ENCODE measurements at regions not wholly inside any gene's neighbourhood (a gene's known extent, or its start where the extent isn't known, plus 50 kb on each side); places are given as distances from the start of the nearest gene placed in this dataset.

GRCh38 chr7:18250133-18250532 is 222.5 kb upstream of the PRPS1L1 start:
- intact Hi-C loops (cut with micrococcal nuclease), result no loop called here
- no peaks in the 10 kb centered on the region for H4K20me1 ChIP-seq (ENCODE audit: low read length)
- ChIA-PET POLR2A (ENCODE audit: unreplicated experiment) (no interaction called here), CTCF (no interaction called here)
- no peaks in the 10 kb centered on the region for H3K9me3 ChIP-seq (ENCODE audit: low read length)
- no peaks in the 10 kb centered on the region for H3F3A ChIP-seq (ENCODE audit: low read length, unreplicated experiment)
- no peaks in the 10 kb centered on the region for H3K36me3 ChIP-seq (ENCODE audit: low read depth, low read length)
- no peak overlapping the region for H2AFZ ChIP-seq (ENCODE audit: low read length)
- H3K79me2 ChIP-seq (ENCODE audit: low read length), result no peaks in the 10 kb centered on the region
- no peak overlapping the region for H3K27ac ChIP-seq (ENCODE audit: low read length)
- H3K27me3 ChIP-seq (ENCODE audit: low read length), result no peaks in the 10 kb centered on the region
- H3K4me1 ChIP-seq (ENCODE audit: insufficient read depth, low read length), result no peaks in the 10 kb centered on the region
- no peak for ATAC-seq
- H3K4me3 ChIP-seq (ENCODE audit: low read length), result no peak overlapping the region
- no peak overlapping the region for H3K4me2 ChIP-seq (ENCODE audit: low read length)
- no peaks in the 10 kb centered on the region for H3K9me2 ChIP-seq (replicated peaks; ENCODE audit: low read length)
- DNase-seq, result no peak
- BruUV-seq (replicated peaks), result no TSS peak
- TF ChIP-seq EZH2 (IDR thresholded peaks at IDR 0.05; ENCODE audit: low read length, unreplicated experiment) (no peak), EZH2phosphoT487 (IDR thresholded peaks at IDR 0.05; ENCODE audit: borderline replicate concordance, low read length) (no peak), CTCF (conservative IDR thresholded peaks at IDR 0.05; ENCODE audit: low read depth, low read length) (no peak)
- no peak overlapping the region for H3K9ac ChIP-seq (ENCODE audit: low read length)

- Histone ChIP-seq H4K20me1 (ENCODE audit: low read length) (no peaks in the 10 kb centered on the region), H3K4me3 (ENCODE audit: low read length) (no peak overlapping the region), H3F3A (ENCODE audit: low read length, unreplicated experiment) (no peaks in the 10 kb centered on the region), H3K79me2 (ENCODE audit: low read length) (no peaks in the 10 kb centered on the region), H2AFZ (ENCODE audit: low read length) (no peak overlapping the region), H3K4me2 (ENCODE audit: low read length) (no peak overlapping the region), H3K9ac (ENCODE audit: low read length) (no peak overlapping the region), H3K27me3 (ENCODE audit: low read length) (no peaks in the 10 kb centered on the region), H3K36me3 (ENCODE audit: low read depth, low read length) (0 out of 2 replicates have a peak, but pooled peaks cover 5% of the 10 kb centered on the region), H3K9me3 (ENCODE audit: low read length) (peaks cover 10% of the 10 kb centered on the region), H3K4me1 (ENCODE audit: insufficient read depth, low read length) (peaks cover 10% of the 10 kb centered on the region), H3K27ac (ENCODE audit: low read length) (no peak overlapping the region), H3K9me2 (replicated peaks; ENCODE audit: low read length) (no peaks in the 10 kb centered on the region)
- BruUV-seq (replicated peaks), result no TSS peak
- POLR2A ChIA-PET (ENCODE audit: unreplicated experiment), result interaction anchor here (0.8 kb wide), 1 partner anchor 81 kb away, joined by 17 read pairs; no protein-coding TSS in a partner anchor
- peak; percentile 65 for DNase-seq
- CTCF ChIA-PET, result no interaction called here
- intact Hi-C loops (cut with micrococcal nuclease), result no loop called here
- ATAC-seq, result peak; percentile 100
- TF ChIP-seq CTCF (conservative IDR thresholded peaks at IDR 0.05; ENCODE audit: low read depth, low read length) (no peak), EZH2phosphoT487 (IDR thresholded peaks at IDR 0.05; ENCODE audit: borderline replicate concordance, low read length) (no peak), EZH2 (IDR thresholded peaks at IDR 0.05; ENCODE audit: low read length, unreplicated experiment) (no peak)
These were observed 230.1 kb upstream of the PRPS1L1 start for GRCh38 chr7:18257711-18258110.

GRCh38 chr7:18262058-18262457 is 233.5 kb upstream of the HDAC9 start:
- intact Hi-C loops (cut with micrococcal nuclease), result no loop called here
- Histone ChIP-seq H3K27ac (ENCODE audit: low read length) (no peak overlapping the region), H3K79me2 (ENCODE audit: low read length) (no peaks in the 10 kb centered on the region), H3K4me3 (ENCODE audit: low read length) (no peak overlapping the region), H3K4me2 (ENCODE audit: low read length) (no peak overlapping the region), H3K9ac (ENCODE audit: low read length) (no peak overlapping the region), H3K9me3 (ENCODE audit: low read length) (peaks cover 10% of the 10 kb centered on the region), H3K9me2 (replicated peaks; ENCODE audit: low read length) (no peaks in the 10 kb centered on the region), H3K4me1 (ENCODE audit: insufficient read depth, low read length) (peaks cover 10% of the 10 kb centered on the region), H4K20me1 (ENCODE audit: low read length) (no peaks in the 10 kb centered on the region), H3K36me3 (ENCODE audit: low read depth, low read length) (0 out of 2 replicates have a peak, but pooled peaks cover 5% of the 10 kb centered on the region), H3F3A (ENCODE audit: low read length, unreplicated experiment) (no peaks in the 10 kb centered on the region), H3K27me3 (ENCODE audit: low read length) (no peaks in the 10 kb centered on the region), H2AFZ (ENCODE audit: low read length) (no peak overlapping the region)
- ChIA-PET POLR2A (ENCODE audit: unreplicated experiment) (interaction anchor here (0.6 kb wide), 1 partner anchor 269 kb away, joined by 3 read pairs; no protein-coding TSS in a partner anchor), CTCF (no interaction called here)
- ATAC-seq, result no peak
- peak; percentile 12 for DNase-seq
- TF ChIP-seq CTCF (conservative IDR thresholded peaks at IDR 0.05; ENCODE audit: low read depth, low read length) (no peak), EZH2phosphoT487 (IDR thresholded peaks at IDR 0.05; ENCODE audit: borderline replicate concordance, low read length) (no peak), EZH2 (IDR thresholded peaks at IDR 0.05; ENCODE audit: low read length, unreplicated experiment) (no peak)
- no TSS peak for BruUV-seq (replicated peaks)
